ENCODE measurements at regions not wholly inside any gene's neighbourhood (a gene's known extent, or its start where the extent isn't known, plus 50 kb on each side); places are given as distances from the start of the nearest gene placed in this dataset.

- TF ChIP-seq POLR2AphosphoS5 (IDR thresholded peaks at IDR 0.05; ENCODE audit: low read depth, low read length): no peak
- no peak for TF ChIP-seq EZH2 (IDR thresholded peaks at IDR 0.05)
These were observed 238.3 kb upstream of the MVB12B start for GRCh38 chr9:126088336-126088735.

All from HCT116 (cell line).